Neutrophil (primary cell): ENCODE measurements at regions not wholly inside any gene's neighbourhood (a gene's known extent, or its start where the extent isn't known, plus 50 kb on each side); places are given as distances from the start of the nearest gene placed in this dataset.

Experiments
- H3K27ac ChIP-seq: fragments of 200-600 bp; sonication (generic); 2 replicates; pipeline ENCODE4 v1.5.1; 2016; ENCODE audit warnings: mild to moderate bottlenecking, moderate library complexity
- H3K27me3 ChIP-seq: fragments of 200-600 bp; sonication (generic); 2 replicates; pipeline ENCODE4 v1.6.0; 2016; ENCODE audit warnings: mild to moderate bottlenecking
- H3K36me3 ChIP-seq: fragments of 200-600 bp; sonication (generic); 2 replicates; pipeline ENCODE4 v1.5.1; 2017
- H3K4me1 ChIP-seq, 2 experiments: fragments of 200-600 bp in 1 of 2; sonication (generic) in 1 of 2; 1 replicate in 1 of 2; 2 replicates in 1 of 2; pipeline versions ENCODE4 v1.5.1 to v1.6.1; 2013 to 2016; ENCODE audit warnings: low read depth in 1 of 2, low read length in 1 of 2, mild to moderate bottlenecking in 1 of 2, moderate library complexity in 1 of 2; ENCODE audit not compliant: control insufficient read depth in 1 of 2, insufficient read depth in 1 of 2
- H3K4me3 ChIP-seq, 2 experiments: fragments of 200-600 bp in 1 of 2; sonication (generic) in 1 of 2; 1 replicate in 1 of 2; 2 replicates in 1 of 2; pipeline ENCODE4 v1.5.1; 2013 to 2016; ENCODE audit warnings: low read depth in 1 of 2, low read length in 1 of 2, mild to moderate bottlenecking in 1 of 2, moderate library complexity in 1 of 2
- H3K9me3 ChIP-seq: fragments of 200-600 bp; sonication (generic); 2 replicates; pipeline ENCODE4 v1.5.1; 2016
- CTCF ChIP-seq: fragments of 200-600 bp; sonication (generic); IDR thresholded peaks from 2 replicates; pipeline ENCODE4 v1.5.1; 2016; ENCODE audit warnings: antibody characterized with exemption

GRCh38 chr13:73607489-73608156 is 526.6 kb downstream of the KLF12 start:
- Histone ChIP-seq H3K27me3 (no peaks in the 10 kb centered on the region), H3K36me3 (no peaks in the 10 kb centered on the region), H3K4me1 (no peaks in the 10 kb centered on the region), H3K27ac (no peak overlapping the region), H3K9me3 (no peaks in the 10 kb centered on the region), H3K4me3 (no peak overlapping the region)
- no peak for TF ChIP-seq CTCF

GRCh38 chr13:73603646-73604045 is 530.6 kb downstream of the KLF12 start:
- H3K9me3 ChIP-seq, result no peaks in the 10 kb centered on the region
- no peak for TF ChIP-seq CTCF
- no peak overlapping the region for H3K27ac ChIP-seq
- no peaks in the 10 kb centered on the region for H3K4me1 ChIP-seq
- H3K36me3 ChIP-seq, result no peaks in the 10 kb centered on the region
- no peaks in the 10 kb centered on the region for H3K27me3 ChIP-seq
- H3K4me3 ChIP-seq, result no peak overlapping the region

- Histone ChIP-seq H3K27ac (no peak overlapping the region), H3K4me1 (no peaks in the 10 kb centered on the region), H3K27me3 (no peaks in the 10 kb centered on the region), H3K36me3 (no peaks in the 10 kb centered on the region), H3K9me3 (no peaks in the 10 kb centered on the region), H3K4me3 (no peak overlapping the region)
- no peak for TF ChIP-seq CTCF
Observed at GRCh38 chr13:73602295-73602694, 531.9 kb downstream of the KLF12 start.

GRCh38 chr13:73601708-73602107 is 532.5 kb downstream of the KLF12 start:
- TF ChIP-seq CTCF, result no peak
- Histone ChIP-seq H3K27me3 (no peaks in the 10 kb centered on the region), H3K4me3 (no peak overlapping the region), H3K27ac (no peak overlapping the region), H3K9me3 (no peaks in the 10 kb centered on the region), H3K4me1 (no peaks in the 10 kb centered on the region), H3K36me3 (no peaks in the 10 kb centered on the region)

GRCh38 chr13:73599232-73600128 is 534.7 kb downstream of the KLF12 start:
- Histone ChIP-seq H3K4me3 (no peak overlapping the region), H3K27ac (no peak overlapping the region), H3K9me3 (no peaks in the 10 kb centered on the region), H3K36me3 (no peaks in the 10 kb centered on the region), H3K4me1 (no peaks in the 10 kb centered on the region), H3K27me3 (no peaks in the 10 kb centered on the region)
- TF ChIP-seq CTCF, result no peak
